Muscle layer of duodenum (tissue), 2 donors: ENCODE measurements at regions not wholly inside any gene's neighbourhood (a gene's known extent, or its start where the extent isn't known, plus 50 kb on each side); places are given as distances from the start of the nearest gene placed in this dataset.
"Not testable (repeated sequence)": the region's sequence is repeated elsewhere in the genome, so short reads cannot be mapped to it uniquely, and the experiment has no call there.

ENCODE experiments used
- H3K27ac ChIP-seq: one replicate; pipeline ENCODE4 v1.7.0; 2013; ENCODE audit warnings: mild to moderate bottlenecking, low read length
- H3K27me3 ChIP-seq: one replicate; pipeline ENCODE4 v1.7.0; 2013; ENCODE audit warnings: low read depth, mild to moderate bottlenecking, control low read depth, low read length
- H3K36me3 ChIP-seq, 2 donors: one replicate each; pipeline ENCODE4 v1.7.0; 2013; ENCODE audit warnings: low read length in 2 of 2, control low read depth in 1 of 2, mild to moderate bottlenecking in 1 of 2; ENCODE audit not compliant: insufficient read depth in 2 of 2, control insufficient read depth in 1 of 2
- H3K4me1 ChIP-seq, 2 donors: one replicate each; pipeline ENCODE4 v1.7.0; 2013; ENCODE audit warnings: low read length in 2 of 2, mild to moderate bottlenecking in 2 of 2, control low read depth in 1 of 2, moderate library complexity in 1 of 2; ENCODE audit not compliant: insufficient read depth in 2 of 2, control insufficient read depth in 1 of 2
- H3K4me3 ChIP-seq, 2 donors: one replicate each; pipeline ENCODE4 v1.7.0; 2013; ENCODE audit warnings: low read length in 2 of 2, low read depth in 1 of 2, mild to moderate bottlenecking in 1 of 2
- H3K9me3 ChIP-seq, 2 donors: one replicate each; pipeline ENCODE4 v1.7.0; 2013; ENCODE audit warnings: low read length in 2 of 2, control low read depth in 1 of 2, mild to moderate bottlenecking in 1 of 2; ENCODE audit not compliant: control insufficient read depth in 1 of 2
- donor health status: healthy.

- H3K36me3 ChIP-seq, result no peaks in the 10 kb centered on the region
- H3K4me1 ChIP-seq, result no peaks in the 10 kb centered on the region
- no peaks in the 10 kb centered on the region for H3K9me3 ChIP-seq
- no peak overlapping the region for H3K4me3 ChIP-seq
- no peak overlapping the region for H3K27ac ChIP-seq
- no peaks in the 10 kb centered on the region for H3K27me3 ChIP-seq
Measured at GRCh38 chr5:10896016-10896415, 135.0 kb upstream of the DAP start.

GRCh38 chr5:10894445-10895054, 133.5 kb upstream of the DAP start:
- no peaks in the 10 kb centered on the region for H3K4me1 ChIP-seq
- no peaks in the 10 kb centered on the region for H3K27me3 ChIP-seq
- no peak overlapping the region for H3K4me3 ChIP-seq
- H3K27ac ChIP-seq, result no peak overlapping the region
- no peaks in the 10 kb centered on the region for H3K36me3 ChIP-seq
- no peaks in the 10 kb centered on the region for H3K9me3 ChIP-seq

- Histone ChIP-seq H3K36me3 (no peaks in the 10 kb centered on the region), H3K4me3 (no peak overlapping the region), H3K9me3 (no peaks in the 10 kb centered on the region), H3K4me1 (no peaks in the 10 kb centered on the region), H3K27ac (no peak overlapping the region), H3K27me3 (no peaks in the 10 kb centered on the region)
Measured at GRCh38 chr5:10892911-10893215, 131.8 kb upstream of the DAP start.

GRCh38 chr5:10892147-10892910, 131.3 kb upstream of the DAP start:
- no peak overlapping the region for H3K4me3 ChIP-seq
- H3K27ac ChIP-seq, result no peak overlapping the region
- H3K9me3 ChIP-seq, result no peaks in the 10 kb centered on the region
- no peaks in the 10 kb centered on the region for H3K36me3 ChIP-seq
- H3K4me1 ChIP-seq, result no peaks in the 10 kb centered on the region
- no peaks in the 10 kb centered on the region for H3K27me3 ChIP-seq

GRCh38 chr5:10891193-10891592, 130.2 kb upstream of the DAP start:
- Histone ChIP-seq H3K9me3 (no peaks in the 10 kb centered on the region), H3K4me1 (no peaks in the 10 kb centered on the region), H3K4me3 (no peak overlapping the region), H3K36me3 (no peaks in the 10 kb centered on the region), H3K27me3 (no peaks in the 10 kb centered on the region), H3K27ac (no peak overlapping the region)

GRCh38 chr5:10886497-10886896, 125.5 kb upstream of the DAP start:
- H3K9me3 ChIP-seq, result no peaks in the 10 kb centered on the region

GRCh38 chr5:10885026-10885425, 124.0 kb upstream of the DAP start:
- Histone ChIP-seq H3K4me3 (no peak overlapping the region), H3K27ac (no peak overlapping the region), H3K4me1 (no peaks in the 10 kb centered on the region), H3K9me3 (no peaks in the 10 kb centered on the region), H3K27me3 (no peaks in the 10 kb centered on the region), H3K36me3 (no peaks in the 10 kb centered on the region)

More at GRCh38 chr5:10886497-10886896, 125.5 kb upstream of the DAP start:
- Histone ChIP-seq H3K4me3 (no peak overlapping the region), H3K4me1 (no peaks in the 10 kb centered on the region), H3K36me3 (no peaks in the 10 kb centered on the region), H3K27ac (no peak overlapping the region), H3K27me3 (no peaks in the 10 kb centered on the region)

GRCh38 chr5:10883945-10884344, 122.9 kb upstream of the DAP start:
- not testable (repeated sequence) for H3K27me3 ChIP-seq, H3K36me3 ChIP-seq

GRCh38 chr5:10880934-10881333, 119.9 kb upstream of the DAP start:
- H3K9me3 ChIP-seq, result no peaks in the 10 kb centered on the region
- H3K27ac ChIP-seq, result no peak overlapping the region
- H3K4me3 ChIP-seq, result no peak overlapping the region
- no peaks in the 10 kb centered on the region for H3K36me3 ChIP-seq
- no peaks in the 10 kb centered on the region for H3K27me3 ChIP-seq
- no peaks in the 10 kb centered on the region for H3K4me1 ChIP-seq

More at GRCh38 chr5:10883945-10884344, 122.9 kb upstream of the DAP start:
- not testable (repeated sequence) for H3K4me1 ChIP-seq, H3K4me3 ChIP-seq, H3K9me3 ChIP-seq, H3K27ac ChIP-seq

- not testable (repeated sequence) for H3K36me3 ChIP-seq, H3K9me3 ChIP-seq, H3K27ac ChIP-seq, H3K4me1 ChIP-seq, H3K27me3 ChIP-seq, H3K4me3 ChIP-seq
Measured at GRCh38 chr5:10876996-10877395, 116.0 kb upstream of the DAP start.

GRCh38 chr5:10876006-10876744, 115.1 kb upstream of the DAP start:
- Histone ChIP-seq H3K9me3 (no peaks in the 10 kb centered on the region), H3K36me3 (no peaks in the 10 kb centered on the region), H3K4me3 (no peak overlapping the region), H3K27me3 (no peaks in the 10 kb centered on the region), H3K4me1 (no peaks in the 10 kb centered on the region), H3K27ac (no peak overlapping the region)
